Activated CD4-positive, alpha-beta T cell treated with anti-CD3 and anti-CD28 coated beads for 48 hours (primary cell): ENCODE measurements at regions not wholly inside any gene's neighbourhood (a gene's known extent, or its start where the extent isn't known, plus 50 kb on each side); places are given as distances from the start of the nearest gene placed in this dataset.
"Not testable (repeated sequence)": the region's sequence is repeated elsewhere in the genome, so short reads cannot be mapped to it uniquely, and the experiment has no call there.

Experiments used
- DNase-seq: peaks from one replicate; pipeline ENCODE4 v3.0.0-alpha.2; 2020

GRCh38 chr5:7117961-7118360 is 278.0 kb upstream of the ADCY2 start:
- no peak for DNase-seq

GRCh38 chr5:7131680-7132079 is 264.3 kb upstream of the ADCY2 start:
- DNase-seq: no peak

GRCh38 chr5:7146886-7147285 is 249.1 kb upstream of the ADCY2 start:
- DNase-seq: no peak

GRCh38 chr5:7157083-7157482 is 238.9 kb upstream of the ADCY2 start:
- no peak for DNase-seq

GRCh38 chr5:7169240-7169878 is 226.6 kb upstream of the ADCY2 start:
- DNase-seq: no peak

GRCh38 chr5:7170785-7171184 is 225.2 kb upstream of the ADCY2 start:
- DNase-seq: not testable (repeated sequence)

- no peak for DNase-seq
Observed at GRCh38 chr5:7179364-7179763, 216.6 kb upstream of the ADCY2 start.

GRCh38 chr5:7181841-7182240 is 214.1 kb upstream of the ADCY2 start:
- no peak for DNase-seq

GRCh38 chr5:7185742-7186141 is 210.2 kb upstream of the ADCY2 start:
- DNase-seq: no peak

GRCh38 chr5:7186818-7187217 is 209.1 kb upstream of the ADCY2 start:
- DNase-seq: no peak

- DNase-seq: no peak
Observed at GRCh38 chr5:7190712-7191250, 205.2 kb upstream of the ADCY2 start.

- no peak for DNase-seq
Observed at GRCh38 chr5:7192016-7192415, 203.9 kb upstream of the ADCY2 start.

- no peak for DNase-seq
Observed at GRCh38 chr5:7202846-7203245, 193.1 kb upstream of the ADCY2 start.

- no peak for DNase-seq
Observed at GRCh38 chr5:7207979-7208378, 188.0 kb upstream of the ADCY2 start.

- DNase-seq: no peak
Observed at GRCh38 chr5:7208938-7209337, 187.0 kb upstream of the ADCY2 start.

GRCh38 chr5:7209658-7210057 is 186.3 kb upstream of the ADCY2 start:
- no peak for DNase-seq

- no peak for DNase-seq
Observed at GRCh38 chr5:7210549-7210948, 185.4 kb upstream of the ADCY2 start.

GRCh38 chr5:7213525-7213924 is 182.4 kb upstream of the ADCY2 start:
- DNase-seq: no peak

GRCh38 chr5:7214906-7215416 is 181.0 kb upstream of the ADCY2 start:
- no peak for DNase-seq

- DNase-seq: no peak
Observed at GRCh38 chr5:7218141-7218540, 177.8 kb upstream of the ADCY2 start.

GRCh38 chr5:7220156-7220555 is 175.8 kb upstream of the ADCY2 start:
- DNase-seq: no peak

- DNase-seq: no peak
Observed at GRCh38 chr5:7221041-7221440, 174.9 kb upstream of the ADCY2 start.

GRCh38 chr5:7225826-7226225 is 170.1 kb upstream of the ADCY2 start:
- no peak for DNase-seq

- no peak for DNase-seq
Observed at GRCh38 chr5:7242118-7242710, 153.7 kb upstream of the ADCY2 start.

- DNase-seq: no peak
Observed at GRCh38 chr5:7244208-7244607, 151.7 kb upstream of the ADCY2 start.
